ENCODE measurements at regions not wholly inside any gene's neighbourhood (a gene's known extent, or its start where the extent isn't known, plus 50 kb on each side); places are given as distances from the start of the nearest gene placed in this dataset.

DNA sequence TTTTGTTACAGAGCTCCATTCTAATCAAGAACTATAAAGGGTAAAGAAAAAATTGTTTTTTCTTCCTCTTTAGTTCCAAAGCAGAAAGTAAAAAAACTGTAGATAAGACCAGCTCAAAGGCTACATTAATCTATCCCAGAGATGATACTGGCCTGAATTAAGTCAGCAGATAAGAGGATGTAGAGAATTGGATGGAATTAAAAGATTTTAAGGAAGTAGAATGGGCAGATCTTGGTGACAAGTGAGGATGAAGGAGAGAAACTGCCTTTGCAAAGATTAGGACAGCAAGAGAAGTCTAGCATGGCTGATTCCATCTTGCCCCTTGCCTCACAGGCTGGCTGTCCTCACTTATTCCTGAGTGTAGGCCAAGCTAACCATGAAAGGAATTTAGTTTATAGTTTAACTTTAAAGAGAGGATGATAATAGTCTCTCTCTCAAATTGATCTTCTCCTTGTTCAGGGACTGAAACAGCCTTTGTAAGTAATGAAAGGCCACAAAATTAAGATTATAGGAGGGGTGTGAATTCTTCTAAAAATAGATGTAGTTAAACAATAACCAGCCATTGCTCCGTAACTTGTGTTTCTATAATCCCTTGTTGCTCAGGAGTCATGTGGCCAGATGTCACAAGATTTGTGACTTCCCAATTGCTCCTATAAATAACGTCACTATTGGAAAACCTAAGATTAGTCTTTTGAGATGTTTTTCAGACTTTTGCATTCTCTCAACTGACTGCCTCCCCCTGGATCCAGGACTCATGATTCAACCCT lies 265.0 kb upstream of the USP24 start:
- TF ChIP-seq, protein P1, sequence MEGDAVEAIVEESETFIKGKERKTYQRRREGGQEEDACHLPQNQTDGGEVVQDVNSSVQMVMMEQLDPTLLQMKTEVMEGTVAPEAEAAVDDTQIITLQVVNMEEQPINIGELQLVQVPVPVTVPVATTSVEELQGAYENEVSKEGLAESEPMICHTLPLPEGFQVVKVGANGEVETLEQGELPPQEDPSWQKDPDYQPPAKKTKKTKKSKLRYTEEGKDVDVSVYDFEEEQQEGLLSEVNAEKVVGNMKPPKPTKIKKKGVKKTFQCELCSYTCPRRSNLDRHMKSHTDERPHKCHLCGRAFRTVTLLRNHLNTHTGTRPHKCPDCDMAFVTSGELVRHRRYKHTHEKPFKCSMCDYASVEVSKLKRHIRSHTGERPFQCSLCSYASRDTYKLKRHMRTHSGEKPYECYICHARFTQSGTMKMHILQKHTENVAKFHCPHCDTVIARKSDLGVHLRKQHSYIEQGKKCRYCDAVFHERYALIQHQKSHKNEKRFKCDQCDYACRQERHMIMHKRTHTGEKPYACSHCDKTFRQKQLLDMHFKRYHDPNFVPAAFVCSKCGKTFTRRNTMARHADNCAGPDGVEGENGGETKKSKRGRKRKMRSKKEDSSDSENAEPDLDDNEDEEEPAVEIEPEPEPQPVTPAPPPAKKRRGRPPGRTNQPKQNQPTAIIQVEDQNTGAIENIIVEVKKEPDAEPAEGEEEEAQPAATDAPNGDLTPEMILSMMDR (IDR thresholded peaks at IDR 0.05), result no peak
- TF ChIP-seq POLR2AphosphoS5 (IDR thresholded peaks at IDR 0.05), result no peak
